GM19467 (cell line): ENCODE measurements at regions not wholly inside any gene's neighbourhood (a gene's known extent, or its start where the extent isn't known, plus 50 kb on each side); places are given as distances from the start of the nearest gene placed in this dataset.
"Not testable (repeated sequence)": the region's sequence is repeated elsewhere in the genome, so short reads cannot be mapped to it uniquely, and the experiment has no call there.

ENCODE experiments used
- ATAC-seq: cut with Tn5 transposase; IDR thresholded peaks from one replicate; pipeline ENCODE4 v1.9.1; 2021; ENCODE audit warnings: mild to moderate bottlenecking, moderate library complexity; ENCODE audit not compliant: unreplicated experiment

- ATAC-seq = no peak
Observed at GRCh38 chr14:37711831-37712475, 116.5 kb downstream of the TTC6 start.

GRCh38 chr14:37712476-37712860, 117.0 kb downstream of the TTC6 start:
- not testable (repeated sequence) for ATAC-seq

DNA sequence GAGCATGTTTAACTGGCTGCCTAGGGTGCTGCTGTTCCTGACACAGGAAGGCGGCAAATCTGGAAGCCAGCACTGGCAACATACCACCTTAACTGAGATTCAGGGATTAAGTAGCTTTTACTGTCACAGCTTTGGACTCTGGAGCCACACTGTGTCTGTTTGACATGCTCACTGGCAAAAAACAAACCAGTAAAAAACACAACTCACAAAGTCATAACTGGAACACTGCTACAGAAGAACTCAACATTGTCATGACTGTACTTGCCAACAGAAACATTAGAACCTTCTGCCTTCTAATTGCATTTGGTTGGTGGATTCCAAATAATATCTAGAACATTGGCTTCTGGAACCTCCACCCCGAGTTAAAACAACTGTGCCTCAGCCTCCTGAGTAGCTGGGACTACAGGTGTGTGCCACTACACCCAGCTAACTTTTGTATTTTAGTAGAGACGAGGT, 117.6 kb downstream of the TTC6 start:
- ATAC-seq = no peak

GRCh38 chr14:37720131-37720530, 124.7 kb downstream of the TTC6 start:
- ATAC-seq = no peak

- no peak for ATAC-seq
Observed at GRCh38 chr14:37721976-37722659, 126.7 kb downstream of the TTC6 start.

DNA sequence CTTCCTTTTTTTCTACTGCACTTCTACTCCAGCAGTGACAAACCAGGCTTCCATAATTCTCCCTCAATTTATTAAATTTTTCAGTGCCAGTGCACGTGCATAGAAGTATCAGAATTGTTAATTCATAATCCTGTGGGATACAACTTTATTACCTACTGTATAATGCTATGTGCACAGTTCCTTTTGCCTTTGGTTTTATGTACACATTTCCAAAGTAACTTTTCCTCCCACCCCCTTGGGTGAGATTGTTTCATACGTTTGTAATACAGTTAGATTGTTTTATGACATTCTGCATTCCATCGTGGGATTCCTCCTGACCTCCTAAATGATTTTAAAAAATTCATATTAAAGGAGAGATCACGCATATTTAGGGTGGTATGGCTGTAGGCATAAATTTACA, 128.1 kb downstream of the TTC6 start:
- no peak for ATAC-seq

DNA sequence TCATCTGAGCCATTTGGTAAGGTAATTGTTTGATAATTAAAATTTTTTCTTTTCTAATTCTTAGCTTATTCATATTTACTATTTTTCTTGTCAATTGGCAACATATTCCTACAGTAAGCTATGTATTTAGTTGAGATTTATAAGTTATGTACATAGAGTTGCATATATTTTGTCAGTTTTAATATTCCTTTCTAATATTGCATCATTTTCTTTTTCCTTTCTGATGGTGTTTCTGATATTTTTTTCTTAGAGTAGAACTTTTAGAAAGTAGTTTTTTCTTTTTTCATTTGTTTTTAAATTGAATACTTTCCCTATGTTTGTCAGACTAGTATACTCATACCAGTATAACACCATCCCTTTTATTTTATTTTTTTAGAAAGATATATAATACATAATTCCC, 131.3 kb downstream of the TTC6 start:
- no peak for ATAC-seq

DNA sequence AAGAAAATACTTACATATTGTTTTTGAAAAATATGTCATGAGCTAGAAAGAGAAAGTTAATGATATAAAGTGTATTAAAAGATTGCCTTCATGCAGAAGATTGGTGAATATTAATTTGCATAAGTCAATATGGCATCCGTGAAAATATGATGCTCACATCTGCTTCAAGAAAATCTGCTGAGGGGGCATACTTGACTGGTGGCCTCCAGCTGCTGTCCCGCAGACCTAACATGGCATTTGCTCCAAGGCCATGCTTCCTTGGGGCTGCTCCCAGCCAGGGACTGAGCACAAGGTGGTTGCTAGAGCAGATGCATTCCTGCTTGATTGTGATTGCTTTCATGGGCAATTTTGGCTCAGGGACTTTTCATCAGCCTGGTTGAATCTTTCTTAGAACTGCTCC, 133.8 kb downstream of the TTC6 start:
- no peak for ATAC-seq

- ATAC-seq = no peak
Observed at GRCh38 chr14:37731094-37731493, 135.7 kb downstream of the TTC6 start.

DNA sequence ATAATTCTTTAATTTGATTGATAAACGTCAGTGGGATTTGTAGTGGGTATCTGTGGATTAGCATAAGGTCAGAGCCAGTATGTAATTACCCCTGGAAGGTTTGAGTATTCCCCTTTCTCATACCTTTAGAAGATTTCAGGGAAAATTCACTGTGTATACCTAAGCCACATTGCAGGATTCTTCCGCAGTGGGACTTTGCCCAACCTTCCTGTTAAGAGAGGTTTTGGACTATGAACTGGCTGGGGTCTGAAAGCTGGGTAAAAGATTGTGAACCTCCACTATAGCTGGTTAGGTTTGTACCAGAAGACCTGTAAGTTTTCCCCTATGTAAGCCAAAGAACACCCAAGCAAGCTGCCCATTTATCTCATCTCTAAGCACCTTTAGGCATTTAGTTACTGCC, 150.2 kb downstream of the TTC6 start:
- ATAC-seq = no peak

- no peak for ATAC-seq
Observed at GRCh38 chr14:37746140-37746832, 150.9 kb downstream of the TTC6 start.

- no peak for ATAC-seq
Observed at GRCh38 chr14:37753459-37753858, 158.0 kb downstream of the TTC6 start.

DNA sequence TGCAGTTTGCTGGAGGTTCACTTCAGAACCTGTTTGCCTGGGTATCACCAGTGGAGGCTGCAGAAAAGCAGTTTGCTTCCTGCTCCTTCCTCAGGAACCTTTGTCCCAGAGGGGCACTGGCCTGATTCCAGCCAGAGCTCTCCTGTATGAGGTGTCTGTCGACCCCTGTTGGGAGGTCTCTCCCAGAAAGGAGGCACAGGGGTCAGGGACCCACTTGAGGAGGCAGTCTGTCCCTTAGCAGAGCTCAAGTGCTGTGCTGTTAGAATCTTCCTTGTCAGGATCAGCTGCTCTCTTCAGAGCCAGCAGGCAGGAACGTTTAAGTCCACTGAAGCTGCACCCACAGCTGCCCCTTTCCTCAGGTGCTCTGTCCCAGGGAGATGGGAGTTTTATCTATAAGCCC, 164.8 kb downstream of the TTC6 start:
- not testable (repeated sequence) for ATAC-seq

DNA sequence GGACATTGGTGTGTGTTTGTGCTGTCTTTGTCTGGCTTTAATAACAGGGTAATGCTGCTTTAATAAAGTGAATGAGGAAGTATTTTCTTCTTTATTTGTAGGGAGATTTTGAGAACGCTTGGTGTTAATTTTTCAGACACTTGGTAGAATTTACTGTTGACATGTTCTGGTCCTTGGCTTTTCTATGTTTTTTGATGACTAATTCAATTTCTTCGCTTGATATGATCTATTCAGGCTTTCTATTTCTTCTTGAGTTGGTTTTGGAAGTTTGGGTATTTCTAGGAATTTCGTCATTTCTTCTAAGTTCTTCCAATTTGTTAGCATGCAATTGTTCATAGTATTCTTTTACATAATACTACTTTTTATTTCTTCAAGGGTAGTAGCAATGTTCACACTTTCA, 167.8 kb downstream of the TTC6 start:
- no peak for ATAC-seq

- not testable (repeated sequence) for ATAC-seq
Observed at GRCh38 chr14:37772283-37772682, 176.9 kb downstream of the TTC6 start.

DNA sequence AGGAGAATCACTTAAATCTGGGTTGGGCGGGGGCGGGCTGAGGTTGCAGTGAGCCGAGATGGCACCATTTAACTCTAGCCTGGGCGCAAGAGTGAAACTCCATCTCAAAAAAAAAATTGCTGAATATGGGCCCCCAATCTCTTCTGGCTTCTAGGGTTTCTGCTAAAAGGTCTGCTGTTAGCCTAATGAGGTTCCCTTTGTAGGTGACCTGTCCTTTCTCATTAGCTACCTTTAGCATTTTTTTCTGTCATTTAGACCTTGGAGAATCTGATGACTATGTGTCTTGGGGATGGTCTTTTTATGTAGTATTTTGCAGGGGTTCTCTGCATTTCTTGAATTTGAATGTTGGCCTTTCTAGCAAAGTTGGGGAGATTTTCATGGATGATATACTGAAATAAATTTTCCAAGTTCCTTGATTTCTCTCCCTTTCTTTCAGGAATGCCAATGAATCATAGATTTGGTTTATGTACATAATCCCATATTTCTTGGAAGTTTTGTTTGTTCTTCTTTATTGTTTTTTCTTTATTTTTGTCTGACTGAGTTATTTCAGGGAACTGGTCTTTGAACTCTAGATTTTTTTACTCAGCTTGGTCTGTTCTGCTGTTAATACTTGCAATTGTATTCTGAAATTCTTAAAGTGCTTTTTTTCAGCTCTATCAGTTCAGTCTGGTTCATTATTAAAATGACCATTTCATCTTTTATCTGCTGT, 181.5 kb downstream of the TTC6 start:
- no peak for ATAC-seq

DNA sequence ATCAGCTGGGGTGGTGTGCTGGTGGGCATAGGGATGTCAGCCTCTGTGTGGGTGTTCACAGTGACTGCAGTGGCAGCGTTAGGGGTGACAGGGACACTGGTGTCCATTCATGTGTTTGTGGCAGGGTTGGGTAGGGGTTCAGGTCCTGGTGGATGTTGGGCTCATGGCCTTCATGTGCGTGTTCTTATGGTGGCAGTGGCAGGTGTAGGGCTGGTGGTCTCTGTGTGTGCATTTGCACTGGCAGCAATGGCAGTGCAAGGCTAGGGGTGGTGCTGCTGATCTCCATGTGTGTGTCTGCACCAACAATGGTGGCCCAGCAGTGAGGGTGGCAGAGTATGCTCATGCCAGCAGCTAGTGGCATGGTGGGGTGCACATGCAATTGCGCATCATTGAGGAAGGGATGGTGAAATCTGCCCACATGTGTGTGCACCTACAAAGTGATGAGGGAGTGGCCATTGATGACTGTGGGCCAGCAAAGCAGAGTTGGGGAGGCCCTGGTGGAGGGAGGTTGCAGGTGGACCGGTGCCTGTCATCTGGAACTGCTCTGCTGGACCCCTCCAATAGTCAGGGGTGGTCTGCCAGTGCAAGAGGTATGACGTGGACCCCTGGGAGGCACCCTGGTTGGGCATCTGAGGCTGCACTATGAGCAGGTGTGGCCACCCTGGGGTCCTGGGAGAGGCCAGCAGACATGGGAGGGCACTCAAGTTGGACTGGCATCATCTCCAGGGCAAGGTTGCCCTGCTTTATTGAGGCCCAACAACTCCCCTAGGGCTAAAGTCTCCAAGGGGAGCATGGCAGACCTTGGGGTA, 182.9 kb downstream of the TTC6 start:
- ATAC-seq = no peak

DNA sequence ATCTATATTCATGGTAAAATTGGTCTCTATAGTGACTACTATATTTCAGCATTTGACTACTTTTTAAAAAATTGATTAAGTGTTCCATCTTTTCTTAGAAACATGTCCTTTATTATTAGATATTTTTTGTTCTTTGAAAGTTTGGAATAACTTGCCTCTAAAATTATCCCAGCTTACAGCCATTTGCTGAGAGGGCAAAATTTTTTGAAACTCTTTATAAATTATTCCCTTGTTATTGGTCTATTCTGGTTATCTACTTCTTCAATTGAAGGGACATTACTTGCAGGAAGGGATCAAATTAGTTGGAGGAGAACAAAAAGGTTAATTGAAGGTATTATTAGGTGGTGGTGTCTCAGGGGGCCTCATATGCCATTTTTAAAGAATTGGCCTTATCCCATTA, 184.1 kb downstream of the TTC6 start:
- no peak for ATAC-seq

- not testable (repeated sequence) for ATAC-seq
Observed at GRCh38 chr14:37780731-37781130, 185.3 kb downstream of the TTC6 start.

DNA sequence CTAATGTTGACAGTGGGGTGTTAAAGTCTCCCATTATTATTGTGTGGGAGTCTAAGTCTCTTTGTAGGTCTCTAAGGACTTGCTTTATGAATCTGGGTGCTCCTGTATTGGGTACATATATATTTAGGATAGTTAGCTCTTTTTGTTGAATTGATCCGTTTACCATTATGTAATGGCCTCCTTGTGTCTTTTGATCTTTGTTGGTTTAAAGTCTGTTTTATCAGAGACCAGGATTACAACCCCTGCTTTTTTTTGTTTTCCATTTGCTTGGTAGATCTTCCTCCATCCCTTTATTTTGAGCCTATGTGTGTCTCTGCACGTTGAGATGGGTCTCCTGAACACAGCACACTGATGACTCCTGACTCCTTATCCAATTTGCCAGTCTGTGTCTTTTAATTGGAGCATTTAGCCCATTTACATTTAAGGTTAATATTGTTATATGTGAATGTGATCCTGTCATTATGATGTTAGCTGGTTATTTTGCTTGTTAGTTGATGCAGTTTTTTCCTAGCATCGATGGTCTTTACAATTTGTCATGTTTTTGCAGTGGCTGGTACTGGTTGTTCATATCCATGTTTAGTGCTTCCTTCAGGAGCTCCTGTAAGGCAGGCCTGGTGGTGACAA, 188.9 kb downstream of the TTC6 start:
- not testable (repeated sequence) for ATAC-seq
